ENCODE measurements at regions not wholly inside any gene's neighbourhood (a gene's known extent, or its start where the extent isn't known, plus 50 kb on each side); places are given as distances from the start of the nearest gene placed in this dataset.

GRCh38 chr2:185441486-185442005, 297.1 kb upstream of the FSIP2 start:
- Histone ChIP-seq H3K4me3 (ENCODE audit: low read depth, low read length) (no peak overlapping the region), H3K36me3 (ENCODE audit: control insufficient read depth, insufficient read depth, low read length) (no peaks in the 10 kb centered on the region), H3K27me3 (ENCODE audit: control insufficient read depth, insufficient read depth, low read length) (no peaks in the 10 kb centered on the region)
- no peak for TF ChIP-seq CTCF (IDR thresholded peaks at IDR 0.05; ENCODE audit: insufficient read depth, low read length, severe bottlenecking)
- DNase-seq (ENCODE audit: low read depth) (no peak), FAIRE-seq (no peak)

GRCh38 chr2:185456517-185456916, 282.1 kb upstream of the FSIP2 start:
- no peak for TF ChIP-seq CTCF (IDR thresholded peaks at IDR 0.05; ENCODE audit: insufficient read depth, low read length, severe bottlenecking)
- no peak for FAIRE-seq
- H3K36me3 ChIP-seq (ENCODE audit: control insufficient read depth, insufficient read depth, low read length), result no peaks in the 10 kb centered on the region
- no peak overlapping the region for H3K4me3 ChIP-seq (ENCODE audit: low read depth, low read length)
- DNase-seq (ENCODE audit: low read depth), result peak; percentile 88
- H3K27me3 ChIP-seq (ENCODE audit: control insufficient read depth, insufficient read depth, low read length), result no peaks in the 10 kb centered on the region

GRCh38 chr2:185463481-185463880, 275.1 kb upstream of the FSIP2 start:
- DNase-seq (ENCODE audit: low read depth) (no peak), FAIRE-seq (no peak)
- H3K36me3 ChIP-seq (ENCODE audit: control insufficient read depth, insufficient read depth, low read length), result no peaks in the 10 kb centered on the region
- H3K27me3 ChIP-seq (ENCODE audit: control insufficient read depth, insufficient read depth, low read length), result no peaks in the 10 kb centered on the region
- H3K4me3 ChIP-seq (ENCODE audit: low read depth, low read length), result no peak overlapping the region
- TF ChIP-seq CTCF (IDR thresholded peaks at IDR 0.05; ENCODE audit: insufficient read depth, low read length, severe bottlenecking), result no peak

GRCh38 chr2:185466915-185467314, 271.7 kb upstream of the FSIP2 start:
- no peak for TF ChIP-seq CTCF (IDR thresholded peaks at IDR 0.05; ENCODE audit: insufficient read depth, low read length, severe bottlenecking)
- FAIRE-seq (no peak), DNase-seq (ENCODE audit: low read depth) (no peak)
- H3K36me3 ChIP-seq (ENCODE audit: control insufficient read depth, insufficient read depth, low read length), result no peaks in the 10 kb centered on the region
- H3K4me3 ChIP-seq (ENCODE audit: low read depth, low read length), result no peak overlapping the region
- no peaks in the 10 kb centered on the region for H3K27me3 ChIP-seq (ENCODE audit: control insufficient read depth, insufficient read depth, low read length)

- TF ChIP-seq CTCF (IDR thresholded peaks at IDR 0.05; ENCODE audit: insufficient read depth, low read length, severe bottlenecking), result no peak
- H3K36me3 ChIP-seq (ENCODE audit: control insufficient read depth, insufficient read depth, low read length), result no peaks in the 10 kb centered on the region
- no peak overlapping the region for H3K4me3 ChIP-seq (ENCODE audit: low read depth, low read length)
- H3K27me3 ChIP-seq (ENCODE audit: control insufficient read depth, insufficient read depth, low read length), result no peaks in the 10 kb centered on the region
- FAIRE-seq (no peak), DNase-seq (ENCODE audit: low read depth) (no peak)
Observed at GRCh38 chr2:185471441-185471840, 267.2 kb upstream of the FSIP2 start.

- Histone ChIP-seq H3K27me3 (ENCODE audit: control insufficient read depth, insufficient read depth, low read length) (no peaks in the 10 kb centered on the region), H3K4me3 (ENCODE audit: low read depth, low read length) (no peak overlapping the region), H3K36me3 (ENCODE audit: control insufficient read depth, insufficient read depth, low read length) (no peaks in the 10 kb centered on the region)
- FAIRE-seq, result no peak
- no peak for DNase-seq (ENCODE audit: low read depth)
- no peak for TF ChIP-seq CTCF (IDR thresholded peaks at IDR 0.05; ENCODE audit: insufficient read depth, low read length, severe bottlenecking)
Observed at GRCh38 chr2:185472574-185472973, 266.0 kb upstream of the FSIP2 start.

Measured in bronchial epithelial cell (primary cell).